NOMO-1 treated with dmso at 0.1 percent for 144 hours (cell line): ENCODE measurements at regions not wholly inside any gene's neighbourhood (a gene's known extent, or its start where the extent isn't known, plus 50 kb on each side); places are given as distances from the start of the nearest gene placed in this dataset.
"Not testable (repeated sequence)": the region's sequence is repeated elsewhere in the genome, so short reads cannot be mapped to it uniquely, and the experiment has no call there.

Source experiments
- DNase-seq: peaks from one replicate; lab custom pipeline; 2025; ENCODE audit not compliant: unreplicated experiment; lab: John Stamatoyannopoulos, UW

GRCh38 chr17:70510288-70510687 is 341.0 kb downstream of the KCNJ2 start:
- no peak for DNase-seq

GRCh38 chr17:70517816-70518215 is 348.5 kb downstream of the KCNJ2 start:
- no peak for DNase-seq

GRCh38 chr17:70519300-70519699 is 350.0 kb downstream of the KCNJ2 start:
- no peak for DNase-seq

- DNase-seq = no peak
Measured at GRCh38 chr17:70520447-70520846, 351.1 kb downstream of the KCNJ2 start.

GRCh38 chr17:70520956-70521355 is 351.6 kb downstream of the KCNJ2 start:
- DNase-seq = no peak

- no peak for DNase-seq
Measured at GRCh38 chr17:70521821-70522256, 352.5 kb downstream of the KCNJ2 start.

GRCh38 chr17:70523426-70523825 is 354.1 kb downstream of the KCNJ2 start:
- no peak for DNase-seq

- DNase-seq = not testable (repeated sequence)
Measured at GRCh38 chr17:70525035-70525434, 355.7 kb downstream of the KCNJ2 start.

GRCh38 chr17:70525961-70526360 is 356.6 kb downstream of the KCNJ2 start:
- no peak for DNase-seq

GRCh38 chr17:70527364-70527888 is 358.1 kb downstream of the KCNJ2 start:
- DNase-seq = peak; percentile 87

- DNase-seq = no peak
Measured at GRCh38 chr17:70533427-70533826, 364.1 kb downstream of the KCNJ2 start.

GRCh38 chr17:70535986-70536385 is 366.7 kb downstream of the KCNJ2 start:
- DNase-seq = no peak

GRCh38 chr17:70539132-70539924 is 370.0 kb downstream of the KCNJ2 start:
- DNase-seq = no peak

- no peak for DNase-seq
Measured at GRCh38 chr17:70542876-70543275, 373.5 kb downstream of the KCNJ2 start.

- no peak for DNase-seq
Measured at GRCh38 chr17:70544317-70544716, 375.0 kb downstream of the KCNJ2 start.

- peak; percentile 50 for DNase-seq
Measured at GRCh38 chr17:70552230-70552981, 383.1 kb downstream of the KCNJ2 start.

- no peak for DNase-seq
Measured at GRCh38 chr17:70552982-70553334, 383.6 kb downstream of the KCNJ2 start.

- no peak for DNase-seq
Measured at GRCh38 chr17:70555723-70556122, 386.4 kb downstream of the KCNJ2 start.

GRCh38 chr17:70558821-70559220 is 389.5 kb downstream of the KCNJ2 start:
- no peak for DNase-seq

GRCh38 chr17:70560471-70560870 is 391.1 kb downstream of the KCNJ2 start:
- no peak for DNase-seq

- DNase-seq = no peak
Measured at GRCh38 chr17:70562137-70562536, 392.8 kb downstream of the KCNJ2 start.

GRCh38 chr17:70563281-70563820 is 394.0 kb downstream of the KCNJ2 start:
- DNase-seq = no peak
